ENCODE measurements at regions not wholly inside any gene's neighbourhood (a gene's known extent, or its start where the extent isn't known, plus 50 kb on each side); places are given as distances from the start of the nearest gene placed in this dataset.

- no peak for DNase-seq
- intact Hi-C loops (cut with DNase I; ENCODE audit: low total_unique reads) = no loop called here
- Histone ChIP-seq H3K9me3 (no peaks in the 10 kb centered on the region), H3K27me3 (no peaks in the 10 kb centered on the region), H3K36me3 (ENCODE audit: low read depth, missing control alignments) (no peaks in the 10 kb centered on the region), H3K4me1 (no peaks in the 10 kb centered on the region), H3K27ac (no peak overlapping the region), H3K4me3 (no peak overlapping the region)
- 78 to 83% methylated on average over 4 of the region's 4 CpGs for WGBS, 2 donors
- TF ChIP-seq CTCF (IDR thresholded peaks at IDR 0.05) (no peak), POLR2A (IDR thresholded peaks at IDR 0.05) (no peak)
Measured at GRCh38 chr7:46864716-46865115, 717.2 kb downstream of the TNS3 start.

DNA sequence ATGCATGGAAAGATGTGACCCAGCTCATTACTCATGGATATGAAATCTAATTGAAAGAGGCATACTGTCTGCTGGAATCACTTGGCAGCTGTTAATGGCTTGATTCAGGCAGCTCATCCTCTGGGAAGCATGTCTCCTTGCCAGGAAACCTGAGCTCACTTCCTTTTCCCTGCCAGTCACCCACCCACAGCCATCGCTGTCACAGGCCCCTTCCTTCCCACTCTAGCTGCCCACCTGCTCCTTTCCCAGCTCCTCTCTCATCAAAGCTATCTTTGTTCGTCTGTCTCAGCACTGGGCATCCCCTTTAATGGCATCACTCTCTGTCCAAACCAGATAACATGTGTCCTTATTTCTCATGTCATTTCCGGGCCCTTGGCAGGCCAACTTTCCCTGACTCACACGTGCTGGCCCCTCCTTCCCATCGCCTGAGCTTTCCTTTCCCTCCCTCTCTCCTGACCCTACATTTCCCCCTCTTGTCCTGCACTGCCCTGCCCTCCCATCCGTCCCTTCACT, 721.9 kb downstream of the TNS3 start:
- DNase-seq = no peak
- no peak overlapping the region for H3K4me3 ChIP-seq
- no peaks in the 10 kb centered on the region for H3K36me3 ChIP-seq (ENCODE audit: low read depth, missing control alignments)
- no peak overlapping the region for H3K27ac ChIP-seq
- 57 to 64% methylated on average over 6 of the region's 6 CpGs for WGBS, 2 donors
- intact Hi-C loops (cut with DNase I; ENCODE audit: low total_unique reads) = no loop called here
- H3K9me3 ChIP-seq = no peaks in the 10 kb centered on the region
- TF ChIP-seq POLR2A (IDR thresholded peaks at IDR 0.05) (no peak), CTCF (IDR thresholded peaks at IDR 0.05) (no peak)
- no peaks in the 10 kb centered on the region for H3K4me1 ChIP-seq
- H3K27me3 ChIP-seq = no peaks in the 10 kb centered on the region

GRCh38 chr7:46855851-46856250, 726.1 kb downstream of the TNS3 start:
- H3K9me3 ChIP-seq = no peaks in the 10 kb centered on the region
- WGBS, 2 donors = 43 to 52% methylated on average over 4 of the region's 4 CpGs
- no peak overlapping the region for H3K27ac ChIP-seq
- H3K4me3 ChIP-seq = no peak overlapping the region
- TF ChIP-seq CTCF (IDR thresholded peaks at IDR 0.05) (no peak), POLR2A (IDR thresholded peaks at IDR 0.05) (no peak)
- no peaks in the 10 kb centered on the region for H3K27me3 ChIP-seq
- intact Hi-C loops (cut with DNase I; ENCODE audit: low total_unique reads) = no loop called here
- DNase-seq = no peak
- H3K36me3 ChIP-seq (ENCODE audit: low read depth, missing control alignments) = no peaks in the 10 kb centered on the region
- no peaks in the 10 kb centered on the region for H3K4me1 ChIP-seq

DNA sequence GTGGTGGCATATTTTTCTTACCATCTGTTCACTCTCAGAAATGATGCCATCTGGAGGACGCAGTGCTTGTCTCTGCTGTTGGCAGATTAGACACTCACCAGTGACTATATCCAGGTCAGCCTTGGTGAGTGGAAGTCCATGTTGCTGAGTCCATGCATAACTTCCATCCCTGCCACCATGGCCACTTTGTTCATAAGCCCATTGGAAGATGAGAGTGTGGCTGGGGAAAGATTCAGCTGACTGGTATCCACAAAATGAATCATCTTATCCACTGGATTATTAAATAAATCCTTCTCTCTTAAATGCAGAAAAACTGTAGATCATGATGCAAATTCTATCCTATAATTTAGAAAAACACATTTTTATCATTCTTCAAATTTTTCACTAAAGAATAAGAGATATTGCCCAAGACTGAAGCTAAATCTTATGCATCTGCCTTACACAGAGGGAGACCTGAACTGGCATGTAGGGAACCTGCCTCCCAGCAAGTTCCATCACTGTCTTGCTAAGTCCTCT, 726.9 kb downstream of the TNS3 start:
- Histone ChIP-seq H3K4me3 (no peak overlapping the region), H3K9me3 (no peaks in the 10 kb centered on the region), H3K27ac (no peak overlapping the region), H3K4me1 (no peaks in the 10 kb centered on the region), H3K27me3 (no peaks in the 10 kb centered on the region), H3K36me3 (ENCODE audit: low read depth, missing control alignments) (no peaks in the 10 kb centered on the region)
- WGBS, 2 donors = 67 to 86% methylated on average over 1 of the region's 1 CpG
- no peak for DNase-seq
- TF ChIP-seq CTCF (IDR thresholded peaks at IDR 0.05) (no peak), POLR2A (IDR thresholded peaks at IDR 0.05) (no peak)
- intact Hi-C loops (cut with DNase I; ENCODE audit: low total_unique reads) = no loop called here

- Histone ChIP-seq H3K36me3 (ENCODE audit: low read depth, missing control alignments) (no peaks in the 10 kb centered on the region), H3K4me3 (no peak overlapping the region), H3K9me3 (no peaks in the 10 kb centered on the region), H3K27ac (no peak overlapping the region), H3K4me1 (no peaks in the 10 kb centered on the region), H3K27me3 (no peaks in the 10 kb centered on the region)
- DNase-seq = no peak
- WGBS, 2 donors = 79 to 91% methylated on average over 1 of the region's 1 CpG
- intact Hi-C loops (cut with DNase I; ENCODE audit: low total_unique reads) = no loop called here
- TF ChIP-seq CTCF (IDR thresholded peaks at IDR 0.05) = no peak
- no peak for TF ChIP-seq POLR2A (IDR thresholded peaks at IDR 0.05)
Measured at GRCh38 chr7:46853451-46853850, 728.5 kb downstream of the TNS3 start.
